Ureter (tissue), 1 donor: ENCODE measurements at regions not wholly inside any gene's neighbourhood (a gene's known extent, or its start where the extent isn't known, plus 50 kb on each side); places are given as distances from the start of the nearest gene placed in this dataset.
"Not testable (repeated sequence)": the region's sequence is repeated elsewhere in the genome, so short reads cannot be mapped to it uniquely, and the experiment has no call there.

ENCODE experiments used
- DNase-seq: peaks from one replicate; pipeline ENCODE4 v3.0.0-alpha.2; 2020; ENCODE audit warnings: low spot score
- donor health status: DM: yes; HTN: yes; CAD: no.

GRCh38 chr14:105917136-105917932 lies 391.0 kb downstream of the TMEM121 start:
- not testable (repeated sequence) for DNase-seq

- DNase-seq: no peak
Observed at GRCh38 chr14:105917933-105918436, 391.6 kb downstream of the TMEM121 start.

- DNase-seq: no peak
Observed at GRCh38 chr14:105918496-105919262, 392.3 kb downstream of the TMEM121 start.

- DNase-seq: no peak
Observed at GRCh38 chr14:105919458-105920150, 393.2 kb downstream of the TMEM121 start.

- DNase-seq: not testable (repeated sequence)
Observed at GRCh38 chr14:105920151-105920700, 393.8 kb downstream of the TMEM121 start.

GRCh38 chr14:105920803-105921755 lies 394.7 kb downstream of the TMEM121 start:
- DNase-seq: not testable (repeated sequence)

- DNase-seq: not testable (repeated sequence)
Observed at GRCh38 chr14:105921781-105922180, 395.4 kb downstream of the TMEM121 start.

GRCh38 chr14:105923520-105924191 lies 397.3 kb downstream of the TMEM121 start:
- DNase-seq: not testable (repeated sequence)

- no peak for DNase-seq
Observed at GRCh38 chr14:105924951-105925591, 398.7 kb downstream of the TMEM121 start.

GRCh38 chr14:105925615-105926372 lies 399.4 kb downstream of the TMEM121 start:
- no peak for DNase-seq

- no peak for DNase-seq
Observed at GRCh38 chr14:105926373-105927095, 400.2 kb downstream of the TMEM121 start.

GRCh38 chr14:105927096-105928060 lies 401.0 kb downstream of the TMEM121 start:
- no peak for DNase-seq

- DNase-seq: not testable (repeated sequence)
Observed at GRCh38 chr14:105928171-105929111, 402.1 kb downstream of the TMEM121 start.

GRCh38 chr14:105929327-105930081 lies 403.1 kb downstream of the TMEM121 start:
- DNase-seq: no peak

GRCh38 chr14:105930572-105930971 lies 404.2 kb downstream of the TMEM121 start:
- DNase-seq: no peak
